ENCODE measurements at regions not wholly inside any gene's neighbourhood (a gene's known extent, or its start where the extent isn't known, plus 50 kb on each side); places are given as distances from the start of the nearest gene placed in this dataset.

GRCh38 chr19:30898353-30899103 lies 450.7 kb downstream of the TSHZ3 start:
- DNase-seq, result no peak

GRCh38 chr19:30897553-30897952 lies 451.7 kb downstream of the TSHZ3 start:
- DNase-seq, result no peak

GRCh38 chr19:30897034-30897433 lies 452.2 kb downstream of the TSHZ3 start:
- no peak for DNase-seq

GRCh38 chr19:30896554-30896953 lies 452.7 kb downstream of the TSHZ3 start:
- DNase-seq, result peak; percentile 36 to 56 (median 48)

GRCh38 chr19:30895946-30896345 lies 453.3 kb downstream of the TSHZ3 start:
- no peak for DNase-seq

GRCh38 chr19:30891051-30891450 lies 458.2 kb downstream of the TSHZ3 start:
- no peak for DNase-seq

- no peak for DNase-seq
Measured at GRCh38 chr19:30890033-30890432, 459.2 kb downstream of the TSHZ3 start.

- DNase-seq, result no peak
Measured at GRCh38 chr19:30888937-30889336, 460.3 kb downstream of the TSHZ3 start.

GRCh38 chr19:30887042-30887441 lies 462.2 kb downstream of the TSHZ3 start:
- DNase-seq, result peak in 2 of 3 donors; percentile 32 to 49

- peak in 2 of 3 donors; percentile 17 to 60 for DNase-seq
Measured at GRCh38 chr19:30886222-30886621, 463.0 kb downstream of the TSHZ3 start.

GRCh38 chr19:30884146-30884812 lies 465.0 kb downstream of the TSHZ3 start:
- no peak for DNase-seq

GRCh38 chr19:30883071-30883470 lies 466.2 kb downstream of the TSHZ3 start:
- no peak for DNase-seq

GRCh38 chr19:30882411-30883005 lies 466.7 kb downstream of the TSHZ3 start:
- DNase-seq, result no peak

GRCh38 chr19:30881930-30882329 lies 467.3 kb downstream of the TSHZ3 start:
- no peak for DNase-seq

- DNase-seq, result no peak
Measured at GRCh38 chr19:30881281-30881680, 468.0 kb downstream of the TSHZ3 start.

GRCh38 chr19:30880551-30880950 lies 468.7 kb downstream of the TSHZ3 start:
- no peak for DNase-seq

GRCh38 chr19:30880151-30880550 lies 469.1 kb downstream of the TSHZ3 start:
- DNase-seq, result no peak

GRCh38 chr19:30879736-30880135 lies 469.5 kb downstream of the TSHZ3 start:
- no peak for DNase-seq

- no peak for DNase-seq
Measured at GRCh38 chr19:30879225-30879624, 470.0 kb downstream of the TSHZ3 start.

GRCh38 chr19:30878495-30878894 lies 470.7 kb downstream of the TSHZ3 start:
- DNase-seq, result no peak

- DNase-seq, result no peak
Measured at GRCh38 chr19:30877661-30878113, 471.5 kb downstream of the TSHZ3 start.

GRCh38 chr19:30873691-30874090 lies 475.5 kb downstream of the TSHZ3 start:
- no peak for DNase-seq

GRCh38 chr19:30873003-30873402 lies 476.2 kb downstream of the TSHZ3 start:
- no peak for DNase-seq
